ENCODE measurements at regions not wholly inside any gene's neighbourhood (a gene's known extent, or its start where the extent isn't known, plus 50 kb on each side); places are given as distances from the start of the nearest gene placed in this dataset.

DNA sequence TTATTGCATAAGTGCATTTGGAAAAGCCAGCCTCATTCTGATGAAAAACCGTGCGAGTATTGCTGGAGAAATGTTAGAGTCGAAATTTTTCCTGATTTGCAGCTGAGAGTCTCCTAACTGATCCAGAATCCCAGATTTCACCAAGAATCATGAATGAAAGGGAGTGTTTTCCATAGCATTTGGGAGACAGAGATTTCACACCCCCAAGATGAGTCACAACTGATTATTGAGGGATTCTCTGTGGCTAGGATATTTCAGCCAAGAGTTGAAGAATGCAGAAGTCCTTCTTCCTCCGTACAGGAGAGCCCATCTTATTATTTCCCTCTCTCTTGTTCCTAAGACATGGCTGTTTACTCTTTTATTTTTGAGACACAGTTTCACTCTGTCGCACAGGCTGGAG, 82.2 kb upstream of the SALL4 start:
- Mint-ChIP-seq H3K4me1 (ENCODE audit: low read depth) (no peaks in the 10 kb centered on the region), H3K9me3 (no peaks in the 10 kb centered on the region), H3K27me3 (peaks cover 12% of the 10 kb centered on the region), H3K4me3 (no peak overlapping the region), H3K27ac (no peak overlapping the region), H3K36me3 (ENCODE audit: low read depth) (no peaks in the 10 kb centered on the region)
- Histone ChIP-seq H3K9me3 (ENCODE audit: control insufficient read depth in 1 of 2, insufficient read depth in 1 of 2, low read length in 2 of 2) (peaks cover 0 to 8% of the 10 kb centered on the region in 2 experiments), H3K27me3 (ENCODE audit: control insufficient read depth in 1 of 2, insufficient read depth in 2 of 2, low read length in 2 of 2) (peaks cover 0 to 2% of the 10 kb centered on the region in 2 experiments), H3K36me3 (ENCODE audit: insufficient read depth, low read length) (no peaks in the 10 kb centered on the region), H3K27ac (ENCODE audit: low read depth in 1 of 2, low read length in 2 of 2) (no peak overlapping the region), H3K4me3 (ENCODE audit: low read length) (no peak overlapping the region), H3K4me1 (ENCODE audit: insufficient read depth, low read length) (no peaks in the 10 kb centered on the region)
- ChIA-PET POLR2A (no interaction called here), CTCF (no interaction called here)
- intact Hi-C loops (cut with DNase I, micrococcal nuclease), result no loop called here
- TF ChIP-seq, protein P1, sequence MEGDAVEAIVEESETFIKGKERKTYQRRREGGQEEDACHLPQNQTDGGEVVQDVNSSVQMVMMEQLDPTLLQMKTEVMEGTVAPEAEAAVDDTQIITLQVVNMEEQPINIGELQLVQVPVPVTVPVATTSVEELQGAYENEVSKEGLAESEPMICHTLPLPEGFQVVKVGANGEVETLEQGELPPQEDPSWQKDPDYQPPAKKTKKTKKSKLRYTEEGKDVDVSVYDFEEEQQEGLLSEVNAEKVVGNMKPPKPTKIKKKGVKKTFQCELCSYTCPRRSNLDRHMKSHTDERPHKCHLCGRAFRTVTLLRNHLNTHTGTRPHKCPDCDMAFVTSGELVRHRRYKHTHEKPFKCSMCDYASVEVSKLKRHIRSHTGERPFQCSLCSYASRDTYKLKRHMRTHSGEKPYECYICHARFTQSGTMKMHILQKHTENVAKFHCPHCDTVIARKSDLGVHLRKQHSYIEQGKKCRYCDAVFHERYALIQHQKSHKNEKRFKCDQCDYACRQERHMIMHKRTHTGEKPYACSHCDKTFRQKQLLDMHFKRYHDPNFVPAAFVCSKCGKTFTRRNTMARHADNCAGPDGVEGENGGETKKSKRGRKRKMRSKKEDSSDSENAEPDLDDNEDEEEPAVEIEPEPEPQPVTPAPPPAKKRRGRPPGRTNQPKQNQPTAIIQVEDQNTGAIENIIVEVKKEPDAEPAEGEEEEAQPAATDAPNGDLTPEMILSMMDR (IDR thresholded peaks at IDR 0.05), result no peak
- ATAC-seq (ENCODE audit: poor library complexity), result no peak
- no peak for DNase-seq

DNA sequence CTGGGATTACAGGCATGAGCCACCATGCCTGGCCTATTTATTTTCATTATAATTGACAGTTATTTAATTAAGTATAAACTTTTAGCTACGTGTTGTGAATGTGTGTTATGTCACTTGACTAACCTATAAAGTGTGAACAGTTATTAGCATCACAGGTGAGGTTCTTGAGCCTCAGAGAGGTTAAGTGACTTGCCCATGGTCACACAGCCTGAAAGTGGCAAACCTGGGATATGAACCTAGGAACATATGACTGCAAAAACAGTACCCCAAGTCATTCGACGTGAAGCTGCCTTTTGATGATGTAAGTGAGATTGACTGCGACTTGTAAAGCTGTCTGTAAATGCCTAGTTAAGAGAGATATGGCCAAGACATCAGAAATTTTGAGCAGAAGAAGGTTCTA, 77.9 kb upstream of the SALL4 start:
- H3K9me3 ChIP-seq (ENCODE audit: control insufficient read depth in 1 of 2, insufficient read depth in 1 of 2, low read length in 2 of 2), result peaks cover 0 to 8% of the 10 kb centered on the region in 2 experiments

DNA sequence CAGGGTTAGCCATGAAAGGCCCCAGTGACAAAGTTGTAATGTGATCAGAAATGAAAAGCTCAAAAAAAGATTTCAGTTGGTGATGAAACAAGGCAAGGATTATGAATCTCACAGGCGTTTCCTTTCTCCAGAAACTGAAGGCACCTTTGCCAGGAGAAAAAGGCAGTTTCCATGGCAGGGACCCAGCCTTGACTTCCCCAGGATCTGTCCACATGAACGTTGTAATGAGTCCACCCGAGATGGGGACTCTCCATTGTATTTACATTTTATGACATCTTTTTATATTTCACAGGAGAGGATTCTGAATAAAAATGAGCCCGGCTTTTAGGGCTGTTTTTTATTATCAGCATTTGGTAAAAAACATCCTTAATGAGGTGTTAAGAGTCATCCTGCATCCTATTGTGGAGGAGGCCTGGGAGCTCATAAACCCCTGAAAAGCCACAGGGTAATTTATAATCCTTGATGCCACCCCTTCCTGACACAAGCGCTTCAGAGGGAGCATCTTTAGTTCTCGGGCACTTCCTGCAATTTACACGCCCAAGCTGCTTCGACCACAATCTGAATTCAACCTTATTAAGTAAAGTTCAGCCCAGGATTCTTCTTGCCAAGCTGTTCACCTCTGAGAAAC, 74.1 kb upstream of the SALL4 start:
- no peak for ATAC-seq (ENCODE audit: poor library complexity)
- DNase-seq, result no peak
- H3K27me3 Mint-ChIP-seq, result peaks cover 18% of the 10 kb centered on the region
- ChIA-PET POLR2A (no interaction called here), CTCF (no interaction called here)
- no peaks in the 10 kb centered on the region for H3K4me1 Mint-ChIP-seq (ENCODE audit: low read depth)
- no peaks in the 10 kb centered on the region for H3K4me1 ChIP-seq (ENCODE audit: insufficient read depth, low read length)
- no peaks in the 10 kb centered on the region for H3K36me3 ChIP-seq (ENCODE audit: insufficient read depth, low read length)
- no peak overlapping the region for H3K27ac Mint-ChIP-seq
- H3K4me3 ChIP-seq (ENCODE audit: low read length), result no peak overlapping the region
- no peaks in the 10 kb centered on the region for H3K9me3 Mint-ChIP-seq
- H3K4me3 Mint-ChIP-seq, result no peak overlapping the region
- H3K27me3 ChIP-seq (ENCODE audit: control insufficient read depth in 1 of 2, insufficient read depth in 2 of 2, low read length in 2 of 2), result no peaks in the 10 kb centered on the region
- no peaks in the 10 kb centered on the region for H3K36me3 Mint-ChIP-seq (ENCODE audit: low read depth)
- H3K27ac ChIP-seq (ENCODE audit: low read depth in 1 of 2, low read length in 2 of 2), result no peak overlapping the region
- TF ChIP-seq, protein P1 (IDR thresholded peaks at IDR 0.05), result no peak
- intact Hi-C loops (cut with DNase I, micrococcal nuclease), result no loop called here
- H3K9me3 ChIP-seq (ENCODE audit: control insufficient read depth in 1 of 2, insufficient read depth in 1 of 2, low read length in 2 of 2), result peaks cover 0 to 2% of the 10 kb centered on the region in 2 experiments

More for the DNA sequence above, 77.9 kb upstream of the SALL4 start:
- no peak overlapping the region for H3K4me3 ChIP-seq (ENCODE audit: low read length)
- H3K36me3 Mint-ChIP-seq (ENCODE audit: low read depth), result no peaks in the 10 kb centered on the region
- H3K36me3 ChIP-seq (ENCODE audit: insufficient read depth, low read length), result no peaks in the 10 kb centered on the region
- H3K27me3 ChIP-seq (ENCODE audit: control insufficient read depth in 1 of 2, insufficient read depth in 2 of 2, low read length in 2 of 2), result peaks cover 0 to 2% of the 10 kb centered on the region in 2 experiments
- CTCF ChIA-PET, result no interaction called here
- no peaks in the 10 kb centered on the region for H3K4me1 Mint-ChIP-seq (ENCODE audit: low read depth)
- no peaks in the 10 kb centered on the region for H3K4me1 ChIP-seq (ENCODE audit: insufficient read depth, low read length)
- intact Hi-C loops (cut with DNase I, micrococcal nuclease), result no loop called here
- POLR2A ChIA-PET, result no interaction called here
- H3K4me3 Mint-ChIP-seq, result no peak overlapping the region
- no peak for ATAC-seq (ENCODE audit: poor library complexity)
- no peak overlapping the region for H3K27ac Mint-ChIP-seq
- no peak overlapping the region for H3K27ac ChIP-seq (ENCODE audit: low read depth in 1 of 2, low read length in 2 of 2)
- TF ChIP-seq, protein P1 (IDR thresholded peaks at IDR 0.05), result no peak
- no peaks in the 10 kb centered on the region for H3K9me3 Mint-ChIP-seq
- DNase-seq, result no peak
- H3K27me3 Mint-ChIP-seq, result peaks cover 21% of the 10 kb centered on the region
